ENCODE measurements at regions not wholly inside any gene's neighbourhood (a gene's known extent, or its start where the extent isn't known, plus 50 kb on each side); places are given as distances from the start of the nearest gene placed in this dataset.

DNA sequence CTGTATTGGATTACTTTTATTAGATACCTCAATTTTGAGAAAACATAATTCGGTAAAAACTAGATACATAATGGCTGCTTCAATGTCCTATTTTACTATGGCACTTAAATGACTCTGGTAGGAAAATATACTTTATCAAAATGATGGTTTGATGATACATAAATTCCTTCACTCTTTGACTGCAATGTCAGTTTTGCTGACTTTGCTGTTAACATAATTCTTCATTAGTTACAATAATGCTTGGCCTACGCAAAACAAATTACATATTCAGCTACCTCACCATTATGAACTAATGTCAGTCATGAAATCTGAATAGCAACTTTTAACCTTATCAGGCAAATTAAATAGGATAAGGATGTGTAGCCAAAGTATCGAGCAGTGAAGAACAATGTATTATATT, 1364.7 kb downstream of the KCNT2 start:
- TF ChIP-seq, protein P1, sequence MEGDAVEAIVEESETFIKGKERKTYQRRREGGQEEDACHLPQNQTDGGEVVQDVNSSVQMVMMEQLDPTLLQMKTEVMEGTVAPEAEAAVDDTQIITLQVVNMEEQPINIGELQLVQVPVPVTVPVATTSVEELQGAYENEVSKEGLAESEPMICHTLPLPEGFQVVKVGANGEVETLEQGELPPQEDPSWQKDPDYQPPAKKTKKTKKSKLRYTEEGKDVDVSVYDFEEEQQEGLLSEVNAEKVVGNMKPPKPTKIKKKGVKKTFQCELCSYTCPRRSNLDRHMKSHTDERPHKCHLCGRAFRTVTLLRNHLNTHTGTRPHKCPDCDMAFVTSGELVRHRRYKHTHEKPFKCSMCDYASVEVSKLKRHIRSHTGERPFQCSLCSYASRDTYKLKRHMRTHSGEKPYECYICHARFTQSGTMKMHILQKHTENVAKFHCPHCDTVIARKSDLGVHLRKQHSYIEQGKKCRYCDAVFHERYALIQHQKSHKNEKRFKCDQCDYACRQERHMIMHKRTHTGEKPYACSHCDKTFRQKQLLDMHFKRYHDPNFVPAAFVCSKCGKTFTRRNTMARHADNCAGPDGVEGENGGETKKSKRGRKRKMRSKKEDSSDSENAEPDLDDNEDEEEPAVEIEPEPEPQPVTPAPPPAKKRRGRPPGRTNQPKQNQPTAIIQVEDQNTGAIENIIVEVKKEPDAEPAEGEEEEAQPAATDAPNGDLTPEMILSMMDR (IDR thresholded peaks at IDR 0.05), result no peak
- Mint-ChIP-seq H3K27me3 (ENCODE audit: insufficient read depth) (no peaks in the 10 kb centered on the region; the same call in 1 of the 2 replicates), H3K27ac (no peak overlapping the region), H3K9me3 (no peaks in the 10 kb centered on the region), H3K36me3 (ENCODE audit: low read depth) (no peaks in the 10 kb centered on the region), H3K4me3 (no peak overlapping the region), H3K4me1 (ENCODE audit: low read depth) (no peaks in the 10 kb centered on the region)
- no peak for DNase-seq

DNA sequence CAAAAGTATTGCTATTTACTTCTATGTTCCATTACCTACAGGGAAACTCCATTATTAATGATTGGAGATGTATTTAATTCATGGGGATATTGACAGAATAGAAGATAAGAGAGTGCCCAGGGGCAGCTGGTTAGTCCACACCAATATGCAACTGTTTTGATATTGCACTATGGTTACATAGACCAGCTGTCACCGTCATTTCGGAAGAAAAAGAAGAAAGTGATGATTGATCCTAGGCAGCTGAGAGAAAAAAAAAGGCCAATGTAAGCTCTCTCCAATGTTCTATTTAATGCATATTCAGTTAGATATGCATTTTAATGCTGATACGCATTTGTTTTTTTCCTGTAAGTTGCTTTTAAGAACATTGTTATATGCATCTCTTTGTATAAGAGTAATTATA, 1367.2 kb downstream of the KCNT2 start:
- H3K27me3 Mint-ChIP-seq (ENCODE audit: insufficient read depth), result no peaks in the 10 kb centered on the region; the same call in 1 of the 2 replicates
- H3K36me3 Mint-ChIP-seq (ENCODE audit: low read depth), result no peaks in the 10 kb centered on the region
- no peak for DNase-seq

GRCh38 chr1:195238313-195238712, 1369.9 kb downstream of the KCNT2 start:
- TF ChIP-seq, protein P1 (IDR thresholded peaks at IDR 0.05), result no peak
- Mint-ChIP-seq H3K27ac (no peak overlapping the region), H3K27me3 (ENCODE audit: insufficient read depth) (no peaks in the 10 kb centered on the region; the same call in 1 of the 2 replicates), H3K4me1 (ENCODE audit: low read depth) (no peaks in the 10 kb centered on the region), H3K9me3 (no peaks in the 10 kb centered on the region), H3K36me3 (ENCODE audit: low read depth) (no peaks in the 10 kb centered on the region), H3K4me3 (no peak overlapping the region)
- no peak for DNase-seq

More for the DNA sequence above, 1367.2 kb downstream of the KCNT2 start:
- no peak overlapping the region for H3K4me3 Mint-ChIP-seq
- H3K4me1 Mint-ChIP-seq (ENCODE audit: low read depth), result no peaks in the 10 kb centered on the region
- TF ChIP-seq, protein P1 (IDR thresholded peaks at IDR 0.05), result no peak
- H3K27ac Mint-ChIP-seq, result no peak overlapping the region
- no peaks in the 10 kb centered on the region for H3K9me3 Mint-ChIP-seq

GRCh38 chr1:195236991-195237889, 1371.0 kb downstream of the KCNT2 start:
- DNase-seq, result no peak
- H3K4me3 Mint-ChIP-seq, result no peak overlapping the region
- no peaks in the 10 kb centered on the region for H3K9me3 Mint-ChIP-seq
- TF ChIP-seq, protein P1 (IDR thresholded peaks at IDR 0.05), result no peak
- H3K4me1 Mint-ChIP-seq (ENCODE audit: low read depth), result no peaks in the 10 kb centered on the region
- H3K36me3 Mint-ChIP-seq (ENCODE audit: low read depth), result no peaks in the 10 kb centered on the region
- no peak overlapping the region for H3K27ac Mint-ChIP-seq
- no peaks in the 10 kb centered on the region; the same call in 1 of the 2 replicates for H3K27me3 Mint-ChIP-seq (ENCODE audit: insufficient read depth)

DNA sequence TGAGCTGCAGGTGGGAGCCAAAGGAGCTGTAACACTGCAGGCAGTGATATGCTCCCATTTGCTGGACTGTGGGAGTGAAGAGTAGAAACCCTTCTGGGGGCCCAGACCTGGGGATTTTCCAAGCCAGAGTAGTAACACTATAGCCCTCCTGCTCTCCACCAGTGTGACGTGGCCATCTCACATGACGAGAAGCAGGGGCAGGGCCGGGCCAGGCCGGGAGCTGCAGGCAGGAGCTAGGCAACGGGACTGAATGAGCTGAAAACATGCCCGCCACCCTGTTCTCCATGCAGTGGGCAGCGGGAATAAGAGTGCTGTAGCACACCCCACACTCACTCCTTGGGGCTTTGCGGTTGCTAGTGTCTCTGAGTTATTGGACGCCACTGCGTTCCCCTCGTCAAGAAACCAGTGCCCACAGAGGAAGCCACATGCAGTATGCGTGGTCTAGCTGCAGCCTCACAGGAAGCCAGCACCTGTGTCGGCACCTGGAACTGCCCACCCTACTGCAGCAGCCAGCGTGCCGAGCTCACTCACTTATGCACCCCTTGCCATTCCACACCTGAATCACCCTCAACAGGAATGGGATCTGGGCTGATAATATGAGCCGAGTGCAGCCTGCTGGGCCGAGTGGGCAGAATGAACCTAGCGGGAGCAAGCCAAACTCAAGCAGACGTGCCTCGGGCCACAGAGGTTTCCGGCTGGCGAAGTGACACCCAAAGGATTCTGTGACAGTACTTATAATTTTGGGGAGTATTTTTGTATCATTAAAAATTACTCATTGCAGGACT, 1389.6 kb downstream of the KCNT2 start:
- no peak overlapping the region for H3K4me3 Mint-ChIP-seq
- H3K4me1 Mint-ChIP-seq (ENCODE audit: low read depth), result no peaks in the 10 kb centered on the region
- H3K27me3 Mint-ChIP-seq (ENCODE audit: insufficient read depth), result no peaks in the 10 kb centered on the region
- 0 out of 2 replicates have a peak, but pooled peaks cover 8% of the 10 kb centered on the region for H3K9me3 Mint-ChIP-seq
- H3K27ac Mint-ChIP-seq, result no peak overlapping the region
- TF ChIP-seq, protein P1 (IDR thresholded peaks at IDR 0.05), result no peak
- DNase-seq, result no peak
- peaks cover 7% of the 10 kb centered on the region; the same call in 1 of the 2 replicates for H3K36me3 Mint-ChIP-seq (ENCODE audit: low read depth)
